HL-60/S4 treated with retinoic acid at 250 ng/mL for 4 days and 3 days (cell line): ENCODE measurements at regions not wholly inside any gene's neighbourhood (a gene's known extent, or its start where the extent isn't known, plus 50 kb on each side); places are given as distances from the start of the nearest gene placed in this dataset.
"Not testable (repeated sequence)": the region's sequence is repeated elsewhere in the genome, so short reads cannot be mapped to it uniquely, and the experiment has no call there.

ENCODE experiments used
- in situ Hi-C: fragments of 300-500 bp; cut with MboI; formaldehyde crosslinking; loops from 2 replicates; pipeline ENCODE4 v1.7.0; 2022; ENCODE audit warnings: low sequenced_read_pairs

- in situ Hi-C loops = not testable (repeated sequence)
Observed at GRCh38 chr18:76611750-76612045, 116.7 kb upstream of the ZNF516 start.

GRCh38 chr18:76610933-76611749 is 116.1 kb upstream of the ZNF516 start:
- in situ Hi-C loops = no loop called here

GRCh38 chr18:76610012-76610411 is 115.0 kb upstream of the ZNF516 start:
- in situ Hi-C loops = no loop called here

GRCh38 chr18:76605341-76605929 is 110.4 kb upstream of the ZNF516 start:
- in situ Hi-C loops = no loop called here

- in situ Hi-C loops = no loop called here
Observed at GRCh38 chr18:76604935-76605240, 109.8 kb upstream of the ZNF516 start.

GRCh38 chr18:76604108-76604934 is 109.3 kb upstream of the ZNF516 start:
- in situ Hi-C loops = no loop called here

GRCh38 chr18:76602191-76602590 is 107.1 kb upstream of the ZNF516 start:
- in situ Hi-C loops = no loop called here

GRCh38 chr18:76600076-76600475 is 105.0 kb upstream of the ZNF516 start:
- in situ Hi-C loops = not testable (repeated sequence)

- in situ Hi-C loops = no loop called here
Observed at GRCh38 chr18:76594966-76595365, 99.9 kb upstream of the ZNF516 start.

- in situ Hi-C loops = no loop called here
Observed at GRCh38 chr18:76593843-76594242, 98.8 kb upstream of the ZNF516 start.

GRCh38 chr18:76592981-76593381 is 97.9 kb upstream of the ZNF516 start:
- in situ Hi-C loops = no loop called here

- in situ Hi-C loops = no loop called here
Observed at GRCh38 chr18:76592096-76592495, 97.1 kb upstream of the ZNF516 start.

GRCh38 chr18:76589866-76590265 is 94.8 kb upstream of the ZNF516 start:
- in situ Hi-C loops = no loop called here

- in situ Hi-C loops = no loop called here
Observed at GRCh38 chr18:76589316-76589715, 94.3 kb upstream of the ZNF516 start.

- in situ Hi-C loops = no loop called here
Observed at GRCh38 chr18:76588601-76589226, 93.7 kb upstream of the ZNF516 start.

- in situ Hi-C loops = no loop called here
Observed at GRCh38 chr18:76587879-76588271, 92.8 kb upstream of the ZNF516 start.

- in situ Hi-C loops = no loop called here
Observed at GRCh38 chr18:76587147-76587878, 92.3 kb upstream of the ZNF516 start.

GRCh38 chr18:76584414-76585310 is 89.6 kb upstream of the ZNF516 start:
- in situ Hi-C loops = no loop called here

- in situ Hi-C loops = no loop called here
Observed at GRCh38 chr18:76581261-76581660, 86.2 kb upstream of the ZNF516 start.
